Stimulated activated CD4-positive, alpha-beta T cell treated with anti-CD3 and anti-CD28 coated beads, Interleukin-1b, Interleukin-23, amount 100 ng/mL, for 4 hours (primary cell): ENCODE measurements at regions not wholly inside any gene's neighbourhood (a gene's known extent, or its start where the extent isn't known, plus 50 kb on each side); places are given as distances from the start of the nearest gene placed in this dataset.
"Not testable (repeated sequence)": the region's sequence is repeated elsewhere in the genome, so short reads cannot be mapped to it uniquely, and the experiment has no call there.

ENCODE experiments used
- DNase-seq, 2 donors: peaks; one replicate each; pipeline ENCODE4 v3.0.0-alpha.2; 2020; ENCODE audit warnings: low read depth in 2 of 2

DNA sequence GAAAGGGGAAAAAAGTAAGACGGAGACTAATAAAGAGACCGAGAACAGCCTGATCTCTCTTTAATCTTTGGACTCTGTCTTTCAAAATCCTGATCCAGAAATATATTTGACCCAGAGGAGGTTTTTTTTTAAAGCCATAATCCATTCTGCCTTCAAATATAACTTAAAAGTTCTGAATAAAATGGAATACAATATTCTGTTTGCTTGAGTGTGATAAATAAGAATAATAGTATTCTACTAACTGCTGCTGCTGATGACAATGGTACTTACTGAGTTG, 1196.0 kb downstream of the GALC start:
- no peak for DNase-seq

DNA sequence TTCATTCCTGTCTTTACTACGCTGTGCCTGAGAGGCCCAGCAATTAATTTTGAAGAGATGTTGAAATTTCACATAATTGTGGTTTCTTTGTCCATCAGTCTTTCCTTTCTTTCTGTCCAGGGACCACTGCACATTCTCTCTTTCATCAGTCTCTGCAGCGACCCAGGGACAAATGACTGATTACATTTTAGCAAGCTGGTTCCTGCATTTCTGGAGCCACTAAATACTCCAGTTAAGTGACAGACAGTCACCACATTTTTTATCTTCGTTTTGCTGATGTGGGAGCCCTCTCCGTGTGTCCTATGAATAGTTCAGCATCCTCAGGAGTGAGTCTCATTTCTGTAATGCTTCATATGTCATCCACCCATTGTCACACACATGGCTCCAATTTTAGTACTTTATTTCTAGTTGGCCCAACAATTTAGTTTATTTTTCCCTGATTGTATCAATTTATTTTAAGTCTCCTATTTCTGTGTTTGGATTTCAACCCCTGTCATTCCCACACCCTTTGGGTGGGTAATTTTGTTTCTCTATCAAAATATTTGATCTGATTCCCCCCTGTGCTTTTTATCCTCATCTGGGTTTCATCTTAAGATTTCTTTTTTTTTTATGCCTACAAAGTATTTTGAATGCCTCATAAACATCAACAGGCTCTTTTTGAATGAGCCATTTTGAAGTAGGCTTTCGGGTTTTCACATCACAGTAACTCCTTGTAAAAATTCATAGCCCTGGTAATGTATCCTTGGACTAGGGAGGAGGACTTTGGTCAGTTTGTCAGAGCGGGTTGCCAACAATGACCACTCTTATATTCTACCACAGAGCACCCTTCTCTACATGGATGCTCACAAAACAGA, 1196.5 kb downstream of the GALC start:
- no peak for DNase-seq

GRCh38 chr14:86794689-86795088, 1198.3 kb downstream of the GALC start:
- DNase-seq = no peak

GRCh38 chr14:86790408-86791364, 1202.3 kb downstream of the GALC start:
- no peak for DNase-seq

DNA sequence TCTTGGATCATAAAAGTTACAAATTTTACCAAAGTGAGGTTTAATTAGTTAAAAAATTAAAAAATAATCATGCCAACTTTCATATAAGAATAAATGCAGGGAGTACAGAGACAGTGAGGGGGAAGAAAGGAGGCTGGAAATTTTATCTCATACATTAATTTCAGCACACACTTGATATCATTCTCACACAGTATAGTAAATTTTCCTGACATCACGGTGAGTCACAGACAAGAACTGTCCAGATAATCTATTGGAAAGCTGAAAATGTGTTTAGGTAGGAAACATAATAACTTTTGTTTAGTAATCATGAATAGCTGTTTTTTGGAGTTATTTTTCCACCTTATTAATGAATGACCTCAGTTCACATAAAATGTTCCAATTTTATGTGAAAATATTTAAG, 1204.8 kb downstream of the GALC start:
- no peak for DNase-seq

DNA sequence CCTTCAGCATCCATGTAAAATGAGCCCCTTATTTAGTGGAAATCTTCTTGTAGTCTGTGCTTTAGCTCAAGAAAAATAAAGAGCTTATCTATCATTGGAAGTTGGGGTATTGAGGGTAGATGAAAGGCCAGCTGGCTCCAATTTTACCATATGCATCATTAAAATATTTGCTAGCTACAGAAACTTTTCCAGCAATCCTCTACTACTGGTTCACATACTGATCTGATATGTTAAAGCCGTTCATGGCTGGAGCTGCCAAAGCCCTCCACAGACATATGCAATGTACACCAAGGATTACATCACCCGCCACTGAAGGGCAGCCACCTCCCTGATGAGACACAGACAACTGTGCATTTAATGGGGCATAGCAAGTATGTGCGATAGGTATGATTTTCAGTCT, 1205.3 kb downstream of the GALC start:
- no peak for DNase-seq

- no peak for DNase-seq
These were observed 1210.8 kb downstream of the GALC start for GRCh38 chr14:86782092-86782580.

DNA sequence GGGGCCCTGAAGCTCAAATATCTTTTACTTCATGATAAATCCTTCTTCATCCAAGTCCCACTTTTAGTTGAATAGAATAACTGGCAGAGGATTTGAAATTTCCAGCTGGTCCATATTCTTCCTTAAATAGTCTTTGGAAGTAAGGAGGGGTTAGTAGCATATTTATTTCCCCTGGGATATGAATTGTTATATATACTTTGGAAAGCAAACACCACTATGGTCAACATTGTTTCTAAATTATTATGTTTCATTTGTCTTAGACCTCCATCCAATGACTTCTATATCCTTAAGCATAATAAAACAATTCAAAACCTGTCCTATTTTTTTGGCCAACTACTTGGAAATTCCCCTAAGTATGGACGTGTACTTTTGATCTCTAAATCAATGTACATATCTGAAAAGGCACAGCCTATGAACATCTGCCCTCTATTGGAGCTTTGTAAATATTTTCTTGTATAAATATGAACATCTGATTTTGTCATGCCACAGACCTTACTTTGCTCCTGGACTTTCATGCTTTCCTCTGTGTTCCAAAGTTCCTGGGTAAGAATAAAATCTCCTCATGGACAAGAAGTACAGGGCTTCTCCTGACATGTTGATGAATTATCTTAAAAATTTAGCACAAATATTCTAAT, 1212.0 kb downstream of the GALC start:
- no peak for DNase-seq

GRCh38 chr14:86780461-86780860, 1212.5 kb downstream of the GALC start:
- no peak for DNase-seq

DNA sequence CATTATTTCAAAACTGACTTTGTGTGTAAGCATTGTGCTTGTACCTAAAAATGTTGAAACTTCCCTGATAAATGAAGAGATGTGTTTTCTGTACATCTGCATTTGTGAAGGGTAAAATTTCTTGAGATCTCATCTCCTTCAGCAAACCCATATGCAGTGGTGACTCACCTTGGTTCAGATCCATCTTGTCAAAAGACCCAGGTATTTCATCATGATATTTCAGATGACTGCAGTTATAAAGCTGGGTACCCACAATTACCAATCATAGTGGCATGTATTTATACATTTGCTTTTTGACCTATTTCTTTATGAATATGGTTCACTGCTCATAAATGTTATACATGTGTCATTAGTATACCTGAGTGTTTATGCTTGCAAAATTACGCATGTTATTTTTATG, 1213.6 kb downstream of the GALC start:
- DNase-seq = no peak

DNA sequence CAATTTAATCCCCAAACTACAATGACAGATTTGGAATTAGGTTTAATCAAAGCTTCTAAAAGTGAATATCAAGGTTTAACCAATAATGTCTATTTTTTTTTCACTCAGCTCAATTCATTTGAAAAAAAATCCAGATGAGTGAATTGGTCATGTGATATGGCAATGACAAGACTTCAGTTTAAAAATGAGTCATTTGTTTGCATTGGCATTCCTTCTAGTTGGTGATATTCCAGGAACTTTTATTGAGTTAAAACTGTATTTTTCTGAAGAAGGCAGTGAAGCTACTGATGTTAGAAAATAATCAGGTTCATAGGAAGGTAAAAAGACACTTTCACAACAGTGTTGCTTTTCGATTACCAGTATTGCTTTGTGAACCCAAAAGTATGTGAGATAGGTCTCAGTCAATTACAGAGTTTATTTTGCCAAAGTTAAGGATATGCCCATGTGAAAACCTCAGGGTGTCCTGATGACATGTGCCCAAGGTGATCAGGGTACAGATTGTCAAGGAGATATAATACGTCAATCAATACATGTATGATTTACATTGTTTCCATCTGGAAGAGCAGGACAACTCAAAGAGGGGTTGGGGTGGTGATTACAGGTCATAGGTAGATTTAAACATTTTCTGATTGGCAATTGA, 1214.9 kb downstream of the GALC start:
- DNase-seq = no peak

GRCh38 chr14:86775896-86776295, 1217.1 kb downstream of the GALC start:
- not testable (repeated sequence) for DNase-seq

GRCh38 chr14:86774916-86775315, 1218.1 kb downstream of the GALC start:
- no peak for DNase-seq

DNA sequence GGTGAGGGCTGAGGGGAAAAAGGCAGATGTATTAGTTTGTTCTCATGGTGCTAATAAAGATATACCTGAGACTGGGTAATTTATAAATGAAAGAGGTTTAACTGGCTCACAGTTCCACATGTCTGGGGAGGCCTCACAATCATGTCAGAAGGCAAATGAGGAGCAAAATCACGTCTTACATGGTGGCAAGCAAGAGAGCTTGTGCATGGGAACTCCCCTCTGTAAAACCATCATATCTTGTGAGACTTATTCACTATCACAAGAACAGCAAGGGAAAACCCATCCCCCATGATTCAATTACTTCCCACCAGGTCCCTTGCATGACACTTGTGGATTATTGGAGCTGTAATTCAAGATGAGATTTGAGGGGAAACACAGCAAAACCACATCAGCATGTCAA, 1220.9 kb downstream of the GALC start:
- no peak for DNase-seq

DNA sequence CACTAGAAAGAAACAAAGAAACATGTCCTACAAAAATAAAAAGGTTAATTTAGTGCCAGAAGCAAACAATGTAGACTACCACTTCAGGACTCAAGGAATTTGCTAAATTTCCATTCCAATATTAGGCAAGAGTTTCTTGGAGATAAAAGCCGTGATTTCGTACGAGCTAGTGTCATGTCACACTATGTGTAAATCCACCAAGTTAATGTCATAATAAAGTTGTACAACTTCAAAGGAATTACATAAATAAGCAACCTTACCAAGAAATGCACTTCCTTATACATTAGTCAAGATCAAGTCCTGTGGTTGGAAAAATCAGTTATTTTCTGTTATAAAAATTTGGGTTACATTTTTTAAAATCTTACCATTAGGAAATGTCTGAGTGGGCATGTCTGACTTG, 1222.8 kb downstream of the GALC start:
- DNase-seq = no peak

GRCh38 chr14:86766469-86766868, 1226.5 kb downstream of the GALC start:
- no peak for DNase-seq

GRCh38 chr14:86761611-86762010, 1231.4 kb downstream of the GALC start:
- no peak for DNase-seq

DNA sequence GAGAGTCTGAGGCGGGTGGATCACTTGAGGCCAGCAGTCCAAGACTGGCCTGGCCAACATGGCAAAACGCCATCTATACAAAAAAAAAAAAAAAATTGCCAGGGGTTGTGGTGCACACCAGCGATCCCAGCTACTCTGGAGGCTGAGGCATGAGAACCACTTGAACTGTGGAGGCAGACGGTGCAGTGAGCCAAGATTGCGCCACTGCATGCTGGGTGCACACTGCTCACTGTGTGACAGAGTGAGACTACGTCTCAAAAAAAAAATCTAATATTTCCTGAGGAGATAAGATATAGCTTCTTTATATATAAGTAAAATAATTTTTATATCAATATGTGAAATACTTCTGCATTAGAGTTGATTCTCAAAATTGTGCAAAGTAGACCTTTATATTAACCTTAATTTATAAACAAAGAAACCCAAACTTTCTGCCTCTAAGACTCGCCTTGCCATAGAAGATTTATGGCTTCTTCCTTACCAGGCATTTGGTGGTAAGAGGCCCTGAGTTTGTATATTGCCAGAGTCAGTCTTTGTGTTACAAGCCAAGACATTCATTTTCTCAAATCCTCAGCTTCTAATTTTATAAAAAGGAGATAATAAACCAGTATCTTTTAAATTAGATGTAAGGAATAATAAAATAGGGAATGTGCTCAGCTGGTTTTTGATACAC, 1226.7 kb downstream of the FLRT2 start:
- no peak for DNase-seq

DNA sequence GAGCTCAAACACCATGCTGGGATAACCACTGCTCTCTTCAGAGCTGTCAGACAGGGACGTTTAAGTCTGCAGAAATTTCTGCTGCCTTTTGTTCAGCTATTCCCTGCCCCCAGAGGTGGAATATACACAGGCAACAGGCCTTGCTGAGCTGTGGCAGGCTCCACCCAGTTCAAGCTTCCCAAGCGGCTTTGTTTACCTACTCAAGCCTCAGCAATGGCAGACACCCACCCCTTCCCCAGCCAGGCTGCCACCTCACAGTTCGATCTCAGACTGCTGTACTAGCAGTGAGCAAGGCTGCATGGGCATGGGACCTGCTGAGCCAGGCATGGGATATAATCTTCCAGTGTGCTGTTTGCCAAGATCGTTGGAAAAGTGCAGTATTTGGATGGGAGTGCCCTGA, 1220.5 kb downstream of the FLRT2 start:
- not testable (repeated sequence) for DNase-seq

DNA sequence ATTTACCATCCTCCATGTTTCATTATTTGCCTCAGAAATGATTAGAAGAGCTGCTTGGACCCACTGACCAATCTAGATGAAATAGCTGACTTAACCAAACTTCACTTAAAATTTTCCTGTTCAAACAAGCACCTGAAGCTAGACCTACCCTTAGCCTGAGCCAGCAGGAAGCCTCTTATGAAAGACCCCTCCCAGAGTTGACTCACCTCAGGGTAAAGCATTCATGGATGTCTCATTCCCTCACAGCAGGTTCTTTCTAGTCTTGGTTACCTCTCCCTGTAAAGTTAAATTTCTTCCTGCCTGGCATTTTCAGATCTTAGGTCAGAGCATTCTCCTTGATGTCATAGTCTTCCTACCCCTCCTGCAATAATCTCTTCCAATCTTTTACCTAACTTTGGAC, 1209.8 kb downstream of the FLRT2 start:
- no peak for DNase-seq

- not testable (repeated sequence) for DNase-seq
These were observed 1201.5 kb downstream of the FLRT2 start for GRCh38 chr14:86731427-86731826.
